SK-N-SH (cell line): ENCODE measurements at regions not wholly inside any gene's neighbourhood (a gene's known extent, or its start where the extent isn't known, plus 50 kb on each side); places are given as distances from the start of the nearest gene placed in this dataset.

Experiments
- CTCF ChIA-PET: fragments of 300-600, 350-600 bp; formaldehyde crosslinking; extraction: SDS; loops from one replicate; lab custom pipeline; 2021; lab: Yijun Ruan, JAX
- POLR2A ChIA-PET: fragments of 350-600 bp; sonication (Branson Sonifier 250); formaldehyde crosslinking; extraction: SDS; loops from one replicate; lab custom pipeline; 2020; ENCODE audit warnings: antibody characterized with exemption, inconsistent platforms; lab: Yijun Ruan, JAX
- DNase-seq: peaks from one replicate; pipeline ENCODE4 v3.0.0; 2012
- H2AFZ ChIP-seq: fragments of 200-600 bp; sonication (generic); 2 replicates; pipeline ENCODE4 v1.8.1; 2016; ENCODE audit warnings: antibody characterized with exemption, mild to moderate bottlenecking, low read depth
- H3F3A ChIP-seq: fragments of 200-600 bp; sonication (generic); replicated peaks from 2 replicates; pipeline ENCODE3; 2016; ENCODE audit warnings: antibody characterized with exemption, mild to moderate bottlenecking; ENCODE audit not compliant: insufficient read depth
- H3K27ac ChIP-seq, 2 experiments: fragments of 200-500 bp in 1 of 2; fragments of 200-600 bp in 1 of 2; sonication (Bioruptor generic) in 1 of 2; sonication (generic), shearing (Covaris generic) in 1 of 2; 2 replicates each; pipeline versions ENCODE4 v1.5.1 to v1.6.1; 2014 to 2016; ENCODE audit warnings: low read depth in 2 of 2, inconsistent platforms in 1 of 2, low read length in 1 of 2, mild to moderate bottlenecking in 1 of 2, mixed read lengths in 1 of 2
- H3K27me3 ChIP-seq: fragments of 200-600 bp; sonication (generic), shearing (Covaris generic); 2 replicates; pipeline ENCODE4 v1.6.1; 2016; ENCODE audit warnings: mixed run types; ENCODE audit not compliant: insufficient read depth
- H3K36me3 ChIP-seq, 2 experiments: fragments of 200-500 bp in 1 of 2; fragments of 200-600 bp in 1 of 2; sonication (Bioruptor generic) in 1 of 2; sonication (generic) in 1 of 2; replicated peaks in 1 of 2; 2 replicates each; pipeline versions ENCODE3 to v1.5.1; 2014 to 2016; ENCODE audit warnings: low read length in 1 of 2, mild to moderate bottlenecking in 1 of 2; ENCODE audit not compliant: insufficient read depth in 2 of 2, control insufficient read depth in 1 of 2
- H3K4me1 ChIP-seq, 2 experiments: fragments of 200-500 bp in 1 of 2; fragments of 200-600 bp in 1 of 2; sonication (Bioruptor generic) in 1 of 2; sonication (generic), shearing (Covaris generic) in 1 of 2; 2 replicates each; pipeline versions ENCODE4 v1.5.1 to v1.6.1; 2014 to 2016; ENCODE audit warnings: low read depth in 1 of 2, low read length in 1 of 2, mixed run types in 1 of 2; ENCODE audit not compliant: insufficient read depth in 2 of 2, control insufficient read depth in 1 of 2
- H3K4me2 ChIP-seq: fragments of 200-600 bp; sonication (generic), shearing (Covaris generic); 2 replicates; pipeline ENCODE4 v1.6.1; 2017; ENCODE audit warnings: mixed run types
- H3K4me3 ChIP-seq, 2 experiments: fragments of 200-500 bp in 1 of 2; fragments of 200-600 bp in 1 of 2; sonication (Bioruptor generic) in 1 of 2; sonication (generic), shearing (Covaris generic) in 1 of 2; 2 replicates each; pipeline versions ENCODE4 v1.5.1 to v1.8.1; 2014 to 2016; ENCODE audit warnings: low read depth in 2 of 2, inconsistent platforms in 1 of 2, low read length in 1 of 2, mild to moderate bottlenecking in 1 of 2, mixed read lengths in 1 of 2, moderate library complexity in 1 of 2
- H3K79me2 ChIP-seq: fragments of 200-600 bp; sonication (generic); 2 replicates; pipeline ENCODE4 v1.8.1; 2017; ENCODE audit warnings: mild to moderate bottlenecking; ENCODE audit not compliant: insufficient read depth
- H3K9ac ChIP-seq: fragments of 200-600 bp; sonication (generic); 2 replicates; pipeline ENCODE4 v1.6.1; 2017; ENCODE audit warnings: mixed run types
- H3K9me2 ChIP-seq: fragments of 200-600 bp; sonication (generic); 2 replicates; pipeline ENCODE4 v1.6.1; 2017; ENCODE audit warnings: mixed run types
- H3K9me3 ChIP-seq: fragments of 200-600 bp; sonication (generic); 2 replicates; pipeline ENCODE4 v1.6.1; 2017; ENCODE audit warnings: mixed run types, mild to moderate bottlenecking, moderate library complexity
- H4K20me1 ChIP-seq: fragments of 200-600 bp; sonication (generic); 2 replicates; pipeline ENCODE4 v1.6.1; 2017; ENCODE audit warnings: mild to moderate bottlenecking, mixed run types; ENCODE audit not compliant: insufficient read depth
- CTCF ChIP-seq: fragments of 200-600 bp; sonication (generic); IDR thresholded peaks from 2 replicates; pipeline ENCODE4 v1.6.1; 2017; ENCODE audit warnings: antibody characterized with exemption, mild to moderate bottlenecking, moderate library complexity
- ELF1 ChIP-seq: IDR thresholded peaks from 2 replicates; pipeline ENCODE4 v1.4.0; 2012
- EP300 ChIP-seq, 2 experiments: IDR thresholded peaks; 2 replicates each; pipeline versions ENCODE4 v1.4.0 to v1.6.1; 2012; ENCODE audit warnings: borderline replicate concordance in 1 of 2, low read depth in 1 of 2, low read length in 1 of 2
- FOSL2 ChIP-seq: IDR thresholded peaks from 2 replicates; pipeline ENCODE4 v1.4.0; 2012; ENCODE audit warnings: low read depth, mild to moderate bottlenecking, moderate library complexity, borderline replicate concordance
- FOXJ3 ChIP-seq: sonication (generic); formaldehyde crosslinking; IDR thresholded peaks from 2 replicates; pipeline ENCODE4 v1.5.1; 2020; ENCODE audit warnings: mild to moderate bottlenecking, missing genetic modification reagents
- FOXM1 ChIP-seq: IDR thresholded peaks from 2 replicates; pipeline ENCODE4 v1.4.0; 2012; ENCODE audit warnings: low read depth, mild to moderate bottlenecking
- GABPA ChIP-seq: IDR thresholded peaks from 2 replicates; pipeline ENCODE4 v1.4.0; 2012; ENCODE audit warnings: low read depth, mild to moderate bottlenecking
- IRF3 ChIP-seq: fragments of 150-350 bp; IDR thresholded peaks from 2 replicates; pipeline ENCODE4 v1.6.1; 2016; ENCODE audit warnings: mild to moderate bottlenecking, low read depth, low read length
- JUND ChIP-seq: IDR thresholded peaks from 2 replicates; pipeline ENCODE4 v1.4.0; 2012
- MAX ChIP-seq: IDR thresholded peaks from 2 replicates; pipeline ENCODE4 v1.4.0; 2012; ENCODE audit warnings: low read depth
- MXI1 ChIP-seq: IDR thresholded peaks from 2 replicates; pipeline ENCODE4 v1.6.1; 2012; ENCODE audit warnings: mild to moderate bottlenecking, low read depth, low read length, improper control_type of control experiment
- NFIC ChIP-seq: IDR thresholded peaks from 2 replicates; pipeline ENCODE4 v1.4.0; 2012; ENCODE audit warnings: borderline replicate concordance
- NRF1 ChIP-seq: IDR thresholded peaks from 2 replicates; pipeline ENCODE4 v1.6.1; 2012; ENCODE audit warnings: low read depth, mild to moderate bottlenecking, low read length
- POLR2AphosphoS5 ChIP-seq: IDR thresholded peaks from 2 replicates; pipeline ENCODE4 v1.6.1; 2012; ENCODE audit warnings: low read depth, low read length
- RAD21 ChIP-seq: IDR thresholded peaks from 2 replicates; pipeline ENCODE4 v1.6.1; 2012; ENCODE audit warnings: mild to moderate bottlenecking, low read length
- RFX5 ChIP-seq: IDR thresholded peaks from 2 replicates; pipeline ENCODE4 v1.6.1; 2012; ENCODE audit warnings: mild to moderate bottlenecking, improper control_type of control experiment, low read length
- SIN3A ChIP-seq: IDR thresholded peaks from 2 replicates; pipeline ENCODE4 v1.6.1; 2012; ENCODE audit warnings: low read depth, mild to moderate bottlenecking, low read length, moderate library complexity, borderline replicate concordance
- SMC3 ChIP-seq: IDR thresholded peaks from 2 replicates; pipeline ENCODE4 v1.6.1; 2012; ENCODE audit warnings: low read depth, low read length, improper control_type of control experiment
- TAF1 ChIP-seq: IDR thresholded peaks from 2 replicates; pipeline ENCODE4 v1.6.1; 2012; ENCODE audit warnings: low read depth, mild to moderate bottlenecking, low read length, moderate library complexity, borderline replicate concordance
- TEAD4 ChIP-seq: IDR thresholded peaks from 2 replicates; pipeline ENCODE4 v1.4.0; 2012; ENCODE audit warnings: mild to moderate bottlenecking, borderline replicate concordance; ENCODE audit not compliant: insufficient read depth
- USF1 ChIP-seq: IDR thresholded peaks from 2 replicates; pipeline ENCODE4 v1.4.0; 2012; ENCODE audit warnings: low read depth, borderline replicate concordance
- YY1 ChIP-seq: IDR thresholded peaks from 2 replicates; pipeline ENCODE4 v1.4.0; 2012; ENCODE audit warnings: low read depth, mild to moderate bottlenecking
- WGBS: methylation state at CpG from one replicate; pipeline ENCODE4 v1.1.6; 2017; ENCODE audit warnings: low lambda C conversion rate; 5-methylcytosine and 5-hydroxymethylcytosine counted together

- POLR2A ChIA-PET, result no interaction called here
- WGBS, result 48% methylated on average over 15 of the region's 15 CpGs
Observed at GRCh38 chr2:21276163-21276562, 152.4 kb downstream of the TDRD15 start.

GRCh38 chr2:21277068-21278056, 153.6 kb downstream of the TDRD15 start:
- no peaks in the 10 kb centered on the region for H4K20me1 ChIP-seq
- H3K4me2 ChIP-seq, result no peak overlapping the region
- POLR2A ChIA-PET, result interaction anchor here (0.8 kb wide), 1 partner anchor 123 kb away, joined by 3 read pairs; no protein-coding TSS in a partner anchor
- H3K27me3 ChIP-seq, result no peaks in the 10 kb centered on the region
- no peak overlapping the region for H3K4me3 ChIP-seq
- H3K27ac ChIP-seq, result peak overlapping the region in 1 of 2 experiments; percentile 56; a peak in 2 of 4 replicates
- H3F3A ChIP-seq, result no peaks in the 10 kb centered on the region
- H3K9me3 ChIP-seq, result no peaks in the 10 kb centered on the region
- no peak overlapping the region for H2AFZ ChIP-seq
- DNase-seq, result no peak
- no peaks in the 10 kb centered on the region for H3K36me3 ChIP-seq
- H3K79me2 ChIP-seq, result no peaks in the 10 kb centered on the region
- 28% methylated on average over 9 of the region's 9 CpGs for WGBS
- no peaks in the 10 kb centered on the region for H3K9me2 ChIP-seq
- no peak overlapping the region for H3K9ac ChIP-seq
- H3K4me1 ChIP-seq, result peaks cover 0 to 64% of the 10 kb centered on the region in 2 experiments; a peak in 2 of 4 replicates
- CTCF ChIA-PET, result interaction anchor here (0.8 to 3.3 kb wide), 6 partner anchors 11 to 118 kb away, joined by 3 to 13 read pairs (median 3); no protein-coding TSS in a partner anchor
- TF ChIP-seq SMC3 (no peak), RAD21 (no peak), JUND (no peak), NFIC (no peak), MAX (no peak), SIN3A (no peak), MXI1 (no peak), FOSL2 (no peak), CTCF (no peak), FOXM1 (no peak), GABPA (no peak)

More at GRCh38 chr2:21276163-21276562, 152.4 kb downstream of the TDRD15 start:
- Histone ChIP-seq H3K9me3 (no peaks in the 10 kb centered on the region), H3K36me3 (no peaks in the 10 kb centered on the region), H3K9me2 (no peaks in the 10 kb centered on the region), H3K27ac (peak overlapping the region in 1 of 2 experiments; percentile 56; a peak in 1 of 4 replicates), H2AFZ (no peak overlapping the region), H3K27me3 (no peaks in the 10 kb centered on the region), H3K9ac (no peak overlapping the region), H3K4me1 (peaks cover 0 to 65% of the 10 kb centered on the region in 2 experiments; a peak in 2 of 4 replicates), H3K4me3 (no peak overlapping the region), H3K79me2 (no peaks in the 10 kb centered on the region), H4K20me1 (no peaks in the 10 kb centered on the region), H3F3A (no peaks in the 10 kb centered on the region), H3K4me2 (no peak overlapping the region)
- no peak for TF ChIP-seq FOSL2
- no peak for TF ChIP-seq ELF1
- TF ChIP-seq MXI1, result no peak
- no peak for TF ChIP-seq NFIC
- TF ChIP-seq FOXJ3, result no peak
- no peak for TF ChIP-seq NRF1
- TF ChIP-seq IRF3, result no peak
- no peak for TF ChIP-seq TEAD4
- TF ChIP-seq POLR2AphosphoS5, result no peak
- TF ChIP-seq FOXM1, result no peak
- no peak for TF ChIP-seq SMC3
- TF ChIP-seq GABPA, result no peak
- TF ChIP-seq EP300 (IDR thresholded peaks at IDR 0.05; ENCODE audit: borderline replicate concordance in 1 of 2, low read depth in 1 of 2, low read length in 1 of 2), result no peak
- no peak for TF ChIP-seq RFX5
- no peak for TF ChIP-seq USF1
- no peak for TF ChIP-seq YY1
- TF ChIP-seq TAF1, result no peak
- CTCF ChIA-PET, result interaction anchor here (0.8 to 3.3 kb wide), 4 partner anchors 10 to 119 kb away, joined by 3 to 13 read pairs (median 4); no protein-coding TSS in a partner anchor
- no peak for DNase-seq
